Muscle layer of duodenum (tissue), 2 donors: ENCODE measurements at regions not wholly inside any gene's neighbourhood (a gene's known extent, or its start where the extent isn't known, plus 50 kb on each side); places are given as distances from the start of the nearest gene placed in this dataset.
"Not testable (repeated sequence)": the region's sequence is repeated elsewhere in the genome, so short reads cannot be mapped to it uniquely, and the experiment has no call there.

Experiments
- H3K27ac ChIP-seq: one replicate; pipeline ENCODE4 v1.7.0; 2013; ENCODE audit warnings: mild to moderate bottlenecking, low read length
- H3K27me3 ChIP-seq: one replicate; pipeline ENCODE4 v1.7.0; 2013; ENCODE audit warnings: low read depth, mild to moderate bottlenecking, control low read depth, low read length
- H3K36me3 ChIP-seq, 2 donors: one replicate each; pipeline ENCODE4 v1.7.0; 2013; ENCODE audit warnings: low read length in 2 of 2, control low read depth in 1 of 2, mild to moderate bottlenecking in 1 of 2; ENCODE audit not compliant: insufficient read depth in 2 of 2, control insufficient read depth in 1 of 2
- H3K4me1 ChIP-seq, 2 donors: one replicate each; pipeline ENCODE4 v1.7.0; 2013; ENCODE audit warnings: low read length in 2 of 2, mild to moderate bottlenecking in 2 of 2, control low read depth in 1 of 2, moderate library complexity in 1 of 2; ENCODE audit not compliant: insufficient read depth in 2 of 2, control insufficient read depth in 1 of 2
- H3K4me3 ChIP-seq, 2 donors: one replicate each; pipeline ENCODE4 v1.7.0; 2013; ENCODE audit warnings: low read length in 2 of 2, low read depth in 1 of 2, mild to moderate bottlenecking in 1 of 2
- H3K9me3 ChIP-seq, 2 donors: one replicate each; pipeline ENCODE4 v1.7.0; 2013; ENCODE audit warnings: low read length in 2 of 2, control low read depth in 1 of 2, mild to moderate bottlenecking in 1 of 2; ENCODE audit not compliant: control insufficient read depth in 1 of 2
- donor health status: healthy.

- Histone ChIP-seq H3K27me3 (no peaks in the 10 kb centered on the region), H3K4me1 (no peaks in the 10 kb centered on the region), H3K36me3 (no peaks in the 10 kb centered on the region), H3K27ac (no peak overlapping the region), H3K4me3 (no peak overlapping the region), H3K9me3 (no peaks in the 10 kb centered on the region)
Measured at GRCh38 chr1:8226747-8227146, 91.2 kb upstream of the SLC45A1 start.

GRCh38 chr1:8226024-8226423, 91.9 kb upstream of the SLC45A1 start:
- not testable (repeated sequence) for H3K36me3 ChIP-seq, H3K4me1 ChIP-seq, H3K27me3 ChIP-seq, H3K9me3 ChIP-seq, H3K27ac ChIP-seq, H3K4me3 ChIP-seq

DNA sequence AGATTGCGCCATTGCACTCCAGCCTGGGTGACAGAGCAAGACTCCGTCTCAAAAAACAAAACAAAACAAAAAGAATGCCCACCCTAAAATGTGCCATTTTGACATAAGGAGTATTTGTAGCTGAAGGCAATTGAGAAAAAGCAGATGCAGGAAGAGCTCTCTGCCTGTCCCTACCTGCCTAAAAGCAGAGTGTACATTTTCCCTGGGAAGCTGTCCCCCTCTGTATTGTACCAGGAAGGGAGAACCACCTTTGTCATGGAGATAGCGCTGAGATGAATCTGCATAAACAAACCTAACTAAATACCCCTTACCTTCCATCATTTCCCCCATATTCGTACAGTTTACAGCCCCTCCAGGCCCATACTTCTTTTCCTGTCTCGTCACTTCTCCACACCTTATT, 94.4 kb upstream of the SLC45A1 start:
- Histone ChIP-seq H3K4me1 (no peaks in the 10 kb centered on the region), H3K9me3 (no peaks in the 10 kb centered on the region), H3K27me3 (no peaks in the 10 kb centered on the region), H3K4me3 (no peak overlapping the region), H3K27ac (no peak overlapping the region), H3K36me3 (no peaks in the 10 kb centered on the region)

DNA sequence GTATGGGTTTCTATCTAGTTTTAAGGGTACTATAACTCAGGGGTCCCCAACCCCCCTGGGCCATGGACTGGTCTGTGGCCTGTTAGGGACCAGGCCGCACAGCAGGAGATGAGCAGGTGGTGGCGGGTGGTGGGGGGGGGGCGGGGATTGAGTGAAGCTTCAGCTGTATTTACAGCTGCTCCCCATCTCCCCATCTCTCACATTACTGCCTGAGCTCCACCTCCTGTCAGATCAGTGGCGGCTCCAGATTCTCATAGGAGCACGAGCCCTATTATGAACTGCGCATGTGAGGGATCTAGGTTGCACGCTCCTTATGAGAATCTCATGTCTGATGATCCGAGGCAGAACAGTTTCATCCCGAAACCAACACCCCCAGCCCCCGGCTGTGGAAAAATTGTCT, 95.1 kb upstream of the SLC45A1 start:
- Histone ChIP-seq H3K4me1 (no peaks in the 10 kb centered on the region), H3K4me3 (no peak overlapping the region), H3K27ac (no peak overlapping the region), H3K9me3 (no peaks in the 10 kb centered on the region), H3K36me3 (no peaks in the 10 kb centered on the region), H3K27me3 (no peaks in the 10 kb centered on the region)

DNA sequence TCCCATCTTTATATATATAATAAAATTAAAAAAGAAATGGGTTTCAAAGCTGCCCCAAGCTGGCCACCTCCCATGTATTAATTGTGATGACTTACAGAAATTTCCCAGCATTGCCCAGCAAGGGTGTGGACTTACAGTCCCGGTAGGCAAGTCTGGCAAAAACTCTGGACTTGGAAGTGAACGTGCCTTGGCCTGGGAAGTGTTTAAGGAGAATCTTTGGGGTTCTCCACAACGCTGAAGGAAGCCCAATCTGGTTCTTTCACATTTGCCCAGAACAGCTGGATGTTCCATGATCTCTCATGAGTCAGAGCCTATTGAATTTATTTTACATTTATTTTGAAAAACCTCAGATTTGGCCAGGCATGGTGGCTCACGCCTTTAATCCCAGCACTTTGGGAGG, 98.4 kb upstream of the SLC45A1 start:
- H3K9me3 ChIP-seq = no peaks in the 10 kb centered on the region
- H3K36me3 ChIP-seq = no peaks in the 10 kb centered on the region
- H3K4me3 ChIP-seq = no peak overlapping the region
- H3K4me1 ChIP-seq = peaks cover 0 to 5% of the 10 kb centered on the region in 2 donors
- H3K27ac ChIP-seq = no peak overlapping the region
- no peaks in the 10 kb centered on the region for H3K27me3 ChIP-seq

DNA sequence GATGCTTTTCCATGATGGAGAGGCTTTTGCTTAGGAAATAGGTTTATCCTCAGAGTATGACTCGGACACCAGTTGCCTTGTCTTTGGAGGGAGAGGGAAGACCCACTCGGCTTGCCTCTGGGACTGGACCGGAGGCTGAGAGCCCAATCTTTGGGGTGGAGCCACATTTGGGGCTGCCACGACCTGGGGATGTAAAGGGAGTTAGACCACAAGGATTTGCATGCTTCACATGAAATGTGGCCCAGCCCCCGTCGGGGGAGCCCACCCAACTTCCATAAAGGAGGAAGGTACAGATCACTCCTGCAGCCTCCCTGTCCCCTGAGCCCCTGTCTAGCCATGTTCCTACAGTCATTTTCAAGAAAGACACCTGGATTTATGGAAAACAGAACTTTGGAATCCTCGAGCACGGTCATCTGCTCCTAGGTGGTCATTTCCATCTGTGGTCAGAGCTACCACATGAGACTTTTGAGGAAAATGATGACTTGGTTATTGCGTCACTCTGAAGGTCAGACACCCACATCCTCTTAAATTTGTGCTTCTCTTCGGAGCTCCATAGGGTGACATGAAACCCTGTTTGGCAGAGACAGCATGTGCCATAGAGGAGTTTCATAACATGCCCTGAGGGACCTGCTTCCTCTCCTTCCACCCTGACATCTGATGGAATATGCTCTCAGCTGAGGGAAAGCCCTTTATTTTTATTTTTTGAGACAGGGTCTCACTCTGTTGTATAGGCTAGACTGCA, 99.4 kb upstream of the SLC45A1 start:
- Histone ChIP-seq H3K27ac (no peak overlapping the region), H3K36me3 (no peaks in the 10 kb centered on the region), H3K4me1 (peaks cover 0 to 5% of the 10 kb centered on the region in 2 donors), H3K9me3 (no peaks in the 10 kb centered on the region), H3K27me3 (no peaks in the 10 kb centered on the region), H3K4me3 (no peak overlapping the region)

- Histone ChIP-seq H3K9me3 (no peaks in the 10 kb centered on the region), H3K27ac (no peak overlapping the region), H3K4me3 (peak overlapping the region; percentile 39 to 54), H3K27me3 (no peaks in the 10 kb centered on the region), H3K36me3 (no peaks in the 10 kb centered on the region), H3K4me1 (peaks cover 0 to 5% of the 10 kb centered on the region in 2 donors)
Measured at GRCh38 chr1:8217809-8218208, 100.1 kb upstream of the SLC45A1 start.

GRCh38 chr1:8217011-8217711, 100.8 kb upstream of the SLC45A1 start:
- Histone ChIP-seq H3K36me3 (no peaks in the 10 kb centered on the region), H3K4me1 (peaks cover 0 to 5% of the 10 kb centered on the region in 2 donors), H3K27ac (peak overlapping the region; percentile 31), H3K4me3 (peak overlapping the region; percentile 39 to 54), H3K9me3 (no peaks in the 10 kb centered on the region), H3K27me3 (no peaks in the 10 kb centered on the region)

DNA sequence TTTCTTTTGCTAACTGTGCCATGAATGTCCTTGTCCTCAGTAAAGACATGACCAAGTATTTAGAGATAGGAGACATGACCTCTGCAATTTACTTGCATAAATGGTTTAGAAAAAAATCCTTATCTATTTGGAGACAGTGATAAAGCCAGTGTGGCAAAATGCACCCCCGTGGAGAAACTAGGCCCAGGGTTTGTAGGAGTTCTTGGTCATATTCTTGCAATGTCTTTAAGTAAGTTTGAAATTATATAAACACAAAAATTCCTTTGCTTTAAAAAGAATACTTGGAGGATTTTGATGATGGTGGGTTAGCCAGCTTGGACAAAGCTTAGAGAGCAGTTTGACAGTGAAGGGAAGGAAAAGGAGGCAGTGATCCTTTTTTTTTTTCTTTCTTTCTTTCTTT, 101.9 kb upstream of the SLC45A1 start:
- no peak overlapping the region for H3K4me3 ChIP-seq
- H3K4me1 ChIP-seq = peaks cover 0 to 5% of the 10 kb centered on the region in 2 donors
- no peaks in the 10 kb centered on the region for H3K36me3 ChIP-seq
- no peak overlapping the region for H3K27ac ChIP-seq
- H3K9me3 ChIP-seq = no peaks in the 10 kb centered on the region
- no peaks in the 10 kb centered on the region for H3K27me3 ChIP-seq

DNA sequence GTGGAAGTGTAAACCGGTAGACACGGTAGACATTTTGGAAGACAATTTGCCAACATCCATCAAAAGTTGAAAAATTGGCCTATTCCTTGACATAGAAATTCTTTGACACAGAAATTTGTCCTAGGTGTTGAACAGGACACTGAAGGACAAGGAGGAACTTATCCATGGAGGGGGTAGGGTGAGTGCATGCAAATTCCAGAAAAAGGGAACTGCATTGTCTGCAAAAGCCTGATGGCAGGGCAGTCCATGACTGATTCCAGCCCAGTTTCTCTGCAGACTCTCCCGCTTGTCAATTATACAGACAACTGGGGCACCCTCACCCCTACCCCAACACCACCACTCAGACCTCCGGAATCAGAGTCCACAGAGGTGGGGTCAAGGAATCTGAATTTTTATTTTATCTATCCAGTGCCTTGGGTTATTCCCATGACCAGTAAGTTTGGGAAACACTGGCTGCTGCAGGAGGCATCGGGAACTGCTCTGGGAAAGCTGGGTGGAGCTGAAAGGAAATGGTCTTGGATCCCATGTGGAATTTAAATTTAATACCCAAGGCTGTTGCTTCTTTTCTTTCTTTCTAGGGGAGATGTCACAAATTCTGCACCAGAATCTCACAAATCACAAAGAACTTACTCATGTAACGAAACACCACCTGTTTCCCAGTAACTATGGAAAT, 103.3 kb upstream of the SLC45A1 start:
- peaks cover 0 to 5% of the 10 kb centered on the region in 2 donors for H3K4me1 ChIP-seq
- H3K27me3 ChIP-seq = no peaks in the 10 kb centered on the region
- H3K27ac ChIP-seq = no peak overlapping the region
- no peaks in the 10 kb centered on the region for H3K9me3 ChIP-seq
- H3K36me3 ChIP-seq = no peaks in the 10 kb centered on the region
- H3K4me3 ChIP-seq = no peak overlapping the region

- no peaks in the 10 kb centered on the region for H3K9me3 ChIP-seq
- no peak overlapping the region for H3K27ac ChIP-seq
- no peak overlapping the region for H3K4me3 ChIP-seq
- H3K27me3 ChIP-seq = no peaks in the 10 kb centered on the region
- H3K36me3 ChIP-seq = no peaks in the 10 kb centered on the region
- H3K4me1 ChIP-seq = peaks cover 0 to 5% of the 10 kb centered on the region in 2 donors
Measured at GRCh38 chr1:8213676-8214075, 104.2 kb upstream of the SLC45A1 start.
